Ovary (tissue), 7 donors: ENCODE measurements at regions not wholly inside any gene's neighbourhood (a gene's known extent, or its start where the extent isn't known, plus 50 kb on each side); places are given as distances from the start of the nearest gene placed in this dataset.

Experiments used
- DNase-seq, 5 donors: peaks; one replicate each; pipeline ENCODE4 v3.0.0-alpha.2; 2019 to 2020
- H3K27ac ChIP-seq, 2 donors: fragments of 200-600 bp; one replicate each; pipeline versions ENCODE4 v1.5.1 to v1.8.0; 2019 to 2022
- H3K27me3 ChIP-seq: fragments of 200-600 bp; one replicate; pipeline ENCODE4 v1.8.0; 2022
- H3K36me3 ChIP-seq: fragments of 200-600 bp; sonication (generic); one replicate; pipeline ENCODE4 v1.5.1; 2019
- H3K4me1 ChIP-seq: one replicate; pipeline ENCODE4 v1.8.1; 2013; ENCODE audit warnings: mild to moderate bottlenecking, moderate library complexity; ENCODE audit not compliant: insufficient read depth
- H3K4me3 ChIP-seq: fragments of 200-600 bp; sonication (generic); one replicate; pipeline ENCODE4 v1.5.1; 2017
- H3K9me3 ChIP-seq, 2 donors: fragments of 200-600 bp in 1 of 2; sonication (generic) in 1 of 2; one replicate each; pipeline versions ENCODE4 v1.5.1 to v1.8.1; 2013 to 2019; ENCODE audit warnings: mild to moderate bottlenecking in 1 of 2, moderate library complexity in 1 of 2
- CTCF ChIP-seq, 3 donors: fragments of 450-650 bp in 2 of 3; fragments of 200-600 bp in 1 of 3; IDR thresholded peaks; one replicate each; pipeline versions ENCODE4 v1.5.1 to v1.8.0; 2016 to 2022; ENCODE audit warnings: antibody characterized with exemption in 3 of 3, mild to moderate bottlenecking in 1 of 3
- EP300 ChIP-seq: sonication (generic); formaldehyde crosslinking; IDR thresholded peaks from one replicate; pipeline ENCODE4 v1.6.1; 2017; ENCODE audit warnings: antibody characterized with exemption
- POLR2A ChIP-seq: fragments of 450-650 bp; IDR thresholded peaks from one replicate; pipeline ENCODE4 v1.6.1; 2017; ENCODE audit warnings: antibody characterized with exemption, mild to moderate bottlenecking, moderate library complexity
- WGBS, 3 donors: extraction: QIAGEN DNeasy Blood & Tissue Kit in 1 of 3; methylation state at CpG; one replicate each; pipeline versions ENCODE4 v1.1.5 to v1.1.7; 2013 to 2017; 5-methylcytosine and 5-hydroxymethylcytosine counted together
- intact Hi-C, 4 donors: fragments of 100-400 bp; cut with DNase I; formaldehyde crosslinking; loops; one replicate each; pipeline versions ENCODE4 v1.11.0 to v1.15.1; 2022 to 2023
- donor health status: DM: no; HTN: no; CAD: no; lungs with moderate emphysema.
- donor health status: DM: no; HTN: no; CAD: no.
- donor health status: Bipolar disorder and iron deficiency.
- donor health status: DM: no; HTN: no; CAD: no.
- donor health status: DM: yes; HTN: yes; CAD: no.

GRCh38 chr4:117847849-117848248 lies 186.4 kb upstream of the NDST3 start:
- no peak for TF ChIP-seq EP300
- no peak for TF ChIP-seq CTCF (IDR thresholded peaks at IDR 0.05)
- TF ChIP-seq POLR2A = no peak
- H3K36me3 ChIP-seq = no peaks in the 10 kb centered on the region
- DNase-seq = no peak
- H3K27ac ChIP-seq = no peak overlapping the region
- H3K4me1 ChIP-seq = no peaks in the 10 kb centered on the region
- no peaks in the 10 kb centered on the region for H3K27me3 ChIP-seq
- H3K4me3 ChIP-seq = no peak overlapping the region
- H3K9me3 ChIP-seq = no peaks in the 10 kb centered on the region
- 83 to 90% (median 89%) methylated on average over 4 of the region's 4 CpGs for WGBS, 3 donors
- intact Hi-C loops = no loop called here

- H3K4me3 ChIP-seq = no peak overlapping the region
- no peak for DNase-seq
- H3K36me3 ChIP-seq = no peaks in the 10 kb centered on the region
- no peaks in the 10 kb centered on the region for H3K27me3 ChIP-seq
- no peak overlapping the region for H3K27ac ChIP-seq
- TF ChIP-seq POLR2A (no peak), EP300 (no peak), CTCF (IDR thresholded peaks at IDR 0.05) (no peak)
- 36 to 57% (median 52%) methylated on average over 1 of the region's 1 CpG for WGBS, 3 donors
- H3K9me3 ChIP-seq = no peaks in the 10 kb centered on the region
- intact Hi-C loops = no loop called here
- H3K4me1 ChIP-seq = no peaks in the 10 kb centered on the region
Measured at GRCh38 chr4:117868201-117868600, 166.1 kb upstream of the NDST3 start.

- H3K36me3 ChIP-seq = no peaks in the 10 kb centered on the region
- H3K27ac ChIP-seq = no peak overlapping the region
- intact Hi-C loops = no loop called here
- TF ChIP-seq CTCF (IDR thresholded peaks at IDR 0.05) (no peak), EP300 (no peak), POLR2A (no peak)
- H3K4me1 ChIP-seq = no peaks in the 10 kb centered on the region
- no peaks in the 10 kb centered on the region for H3K27me3 ChIP-seq
- DNase-seq = no peak
- no peaks in the 10 kb centered on the region for H3K9me3 ChIP-seq
- H3K4me3 ChIP-seq = no peak overlapping the region
- 77 to 88% (median 81%) methylated on average over 2 of the region's 2 CpGs for WGBS, 3 donors
Measured at GRCh38 chr4:117873779-117874178, 160.5 kb upstream of the NDST3 start.

GRCh38 chr4:117874216-117874615 lies 160.1 kb upstream of the NDST3 start:
- DNase-seq = no peak
- H3K9me3 ChIP-seq = no peaks in the 10 kb centered on the region
- no peaks in the 10 kb centered on the region for H3K36me3 ChIP-seq
- WGBS, 3 donors = 82 to 97% (median 90%) methylated on average over 1 of the region's 1 CpG
- no peaks in the 10 kb centered on the region for H3K27me3 ChIP-seq
- intact Hi-C loops = no loop called here
- TF ChIP-seq CTCF (IDR thresholded peaks at IDR 0.05) (no peak), EP300 (no peak), POLR2A (no peak)
- no peaks in the 10 kb centered on the region for H3K4me1 ChIP-seq
- H3K4me3 ChIP-seq = no peak overlapping the region
- no peak overlapping the region for H3K27ac ChIP-seq

- 88 to 96% (median 92%) methylated on average over 3 of the region's 3 CpGs for WGBS, 3 donors
- DNase-seq = no peak
Measured at GRCh38 chr4:117889978-117890377, 144.3 kb upstream of the NDST3 start.

More at GRCh38 chr4:117889978-117890377, 144.3 kb upstream of the NDST3 start:
- no peak for TF ChIP-seq POLR2A
- TF ChIP-seq CTCF (IDR thresholded peaks at IDR 0.05) = no peak
- TF ChIP-seq EP300 = no peak
- Histone ChIP-seq H3K36me3 (no peaks in the 10 kb centered on the region), H3K9me3 (no peaks in the 10 kb centered on the region), H3K27ac (no peak overlapping the region), H3K4me3 (no peak overlapping the region), H3K4me1 (no peaks in the 10 kb centered on the region), H3K27me3 (no peaks in the 10 kb centered on the region)
- intact Hi-C loops = no loop called here
